Neural progenitor cell (in vitro differentiated cells): ENCODE measurements at regions not wholly inside any gene's neighbourhood (a gene's known extent, or its start where the extent isn't known, plus 50 kb on each side); places are given as distances from the start of the nearest gene placed in this dataset.

Experiments used
- EZH2phosphoT487 ChIP-seq: fragments of 200-600 bp; sonication (generic); IDR thresholded peaks from 2 replicates; pipeline ENCODE4 v1.6.1; 2017; ENCODE audit warnings: antibody characterized with exemption
- TF ChIP-seq, protein P1 (sequence below): fragments of 200-600 bp; sonication (generic); IDR thresholded peaks from 2 replicates; pipeline ENCODE4 v1.5.1; 2017; ENCODE audit warnings: antibody characterized with exemption, mild to moderate bottlenecking

DNA sequence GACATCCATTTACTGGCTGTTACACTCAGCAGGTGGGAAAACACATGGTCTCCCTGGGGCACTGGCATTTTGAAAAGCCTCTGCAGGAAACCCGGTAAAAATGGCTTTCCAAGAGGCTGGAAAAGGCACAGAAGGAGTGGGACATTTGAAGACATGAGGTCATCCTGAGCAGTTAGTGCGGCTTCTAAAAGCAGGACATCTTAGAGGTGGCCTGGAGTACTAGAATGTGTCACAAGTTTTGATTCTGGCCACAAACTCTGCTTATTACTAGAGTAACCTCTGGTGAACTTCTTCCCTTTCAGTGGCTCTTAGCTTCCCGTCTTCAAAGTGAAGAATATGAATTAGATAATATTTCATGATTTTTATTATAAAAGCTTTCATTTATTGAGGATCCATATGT lies 423.0 kb upstream of the BRINP1 start:
- TF ChIP-seq, protein P1, sequence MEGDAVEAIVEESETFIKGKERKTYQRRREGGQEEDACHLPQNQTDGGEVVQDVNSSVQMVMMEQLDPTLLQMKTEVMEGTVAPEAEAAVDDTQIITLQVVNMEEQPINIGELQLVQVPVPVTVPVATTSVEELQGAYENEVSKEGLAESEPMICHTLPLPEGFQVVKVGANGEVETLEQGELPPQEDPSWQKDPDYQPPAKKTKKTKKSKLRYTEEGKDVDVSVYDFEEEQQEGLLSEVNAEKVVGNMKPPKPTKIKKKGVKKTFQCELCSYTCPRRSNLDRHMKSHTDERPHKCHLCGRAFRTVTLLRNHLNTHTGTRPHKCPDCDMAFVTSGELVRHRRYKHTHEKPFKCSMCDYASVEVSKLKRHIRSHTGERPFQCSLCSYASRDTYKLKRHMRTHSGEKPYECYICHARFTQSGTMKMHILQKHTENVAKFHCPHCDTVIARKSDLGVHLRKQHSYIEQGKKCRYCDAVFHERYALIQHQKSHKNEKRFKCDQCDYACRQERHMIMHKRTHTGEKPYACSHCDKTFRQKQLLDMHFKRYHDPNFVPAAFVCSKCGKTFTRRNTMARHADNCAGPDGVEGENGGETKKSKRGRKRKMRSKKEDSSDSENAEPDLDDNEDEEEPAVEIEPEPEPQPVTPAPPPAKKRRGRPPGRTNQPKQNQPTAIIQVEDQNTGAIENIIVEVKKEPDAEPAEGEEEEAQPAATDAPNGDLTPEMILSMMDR = no peak
- TF ChIP-seq EZH2phosphoT487 = no peak
